NCI-H1694 (cell line): ENCODE measurements at regions not wholly inside any gene's neighbourhood (a gene's known extent, or its start where the extent isn't known, plus 50 kb on each side); places are given as distances from the start of the nearest gene placed in this dataset.
A peak's percentile ranks its signal among the peaks of the same experiment; 100 is the strongest.

ENCODE experiments used
- DNase-seq: peaks from one replicate; lab custom pipeline; 2025; lab: John Stamatoyannopoulos, UW

DNA sequence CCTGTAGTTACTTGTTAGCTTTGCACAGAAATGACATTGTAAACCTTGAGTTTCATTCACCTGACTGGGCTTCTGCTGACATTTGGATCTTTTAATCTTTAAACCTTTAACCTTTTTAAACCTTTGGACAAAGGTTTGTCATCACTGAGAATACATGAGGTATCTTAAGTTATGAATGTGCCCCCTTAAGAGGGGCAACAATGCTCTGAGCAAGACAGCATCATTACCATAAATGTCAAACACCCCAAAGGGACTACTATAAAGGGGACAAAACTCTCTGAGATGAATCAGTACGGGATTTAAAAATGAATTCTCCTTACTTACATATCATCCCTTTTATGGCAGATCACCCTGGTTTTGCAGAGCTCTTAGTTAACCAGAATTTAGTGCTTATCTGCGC is 203.3 kb downstream of the COG6 start:
- no peak for DNase-seq

DNA sequence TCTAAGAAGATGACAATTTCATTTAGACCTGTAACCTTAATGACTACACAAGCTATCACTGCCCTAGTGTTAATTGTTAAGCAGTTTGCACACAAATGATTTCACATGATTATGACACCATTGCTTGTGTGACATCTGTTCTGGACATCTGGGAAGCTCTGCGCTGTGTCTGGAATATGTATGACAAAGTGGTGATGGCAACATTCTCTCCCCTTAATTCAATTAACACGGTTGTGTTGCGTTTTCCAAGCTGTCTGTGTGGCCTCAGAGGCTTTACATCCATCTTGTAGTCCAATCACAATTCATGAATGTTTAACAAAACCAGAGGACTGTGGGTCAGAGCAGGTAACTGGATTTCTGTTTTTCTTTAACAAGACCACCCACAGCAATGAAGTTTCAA is 204.4 kb downstream of the COG6 start:
- peak; percentile 10 for DNase-seq

DNA sequence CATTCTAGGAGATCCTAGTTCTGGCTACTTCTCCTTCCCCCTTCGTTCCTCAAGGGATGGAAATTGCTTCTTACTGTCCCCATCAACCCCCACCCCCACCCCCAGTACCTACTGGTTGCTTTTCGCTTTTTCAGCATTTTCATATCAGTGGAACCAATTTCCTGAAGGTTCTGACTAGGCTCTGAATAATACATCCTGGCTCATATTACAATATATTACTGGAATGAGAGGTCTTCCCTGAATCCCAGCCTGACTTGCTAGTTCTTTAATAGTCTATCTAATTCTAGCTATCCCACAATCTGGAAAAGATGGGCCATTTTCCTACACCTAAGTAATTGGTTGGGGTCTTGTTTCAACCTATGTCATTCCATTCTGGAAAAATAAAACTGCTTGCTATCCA is 207.4 kb downstream of the COG6 start:
- no peak for DNase-seq

- DNase-seq: no peak
These were observed 208.8 kb downstream of the COG6 start for GRCh38 chr13:39864221-39864620.

DNA sequence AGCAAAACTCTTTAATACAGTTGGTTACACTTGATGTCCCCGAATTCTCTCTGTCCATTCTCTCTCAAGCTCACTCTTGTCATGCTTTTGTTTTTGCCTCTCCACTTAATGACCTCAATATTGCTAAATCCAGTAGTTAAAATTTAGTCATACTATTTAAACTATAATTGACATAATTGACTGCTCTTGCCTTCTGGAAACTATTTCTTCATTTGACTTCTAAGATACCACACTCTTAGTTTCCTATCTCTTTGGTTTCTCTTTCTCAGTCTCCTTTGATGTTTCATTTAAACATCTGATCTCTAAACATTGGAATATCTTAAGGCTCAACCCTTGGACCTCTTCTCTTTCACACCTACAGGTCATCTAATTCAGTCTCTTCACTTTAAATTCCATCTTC is 211.3 kb downstream of the COG6 start:
- no peak for DNase-seq

- DNase-seq: no peak
These were observed 212.3 kb downstream of the COG6 start for GRCh38 chr13:39867807-39868206.

DNA sequence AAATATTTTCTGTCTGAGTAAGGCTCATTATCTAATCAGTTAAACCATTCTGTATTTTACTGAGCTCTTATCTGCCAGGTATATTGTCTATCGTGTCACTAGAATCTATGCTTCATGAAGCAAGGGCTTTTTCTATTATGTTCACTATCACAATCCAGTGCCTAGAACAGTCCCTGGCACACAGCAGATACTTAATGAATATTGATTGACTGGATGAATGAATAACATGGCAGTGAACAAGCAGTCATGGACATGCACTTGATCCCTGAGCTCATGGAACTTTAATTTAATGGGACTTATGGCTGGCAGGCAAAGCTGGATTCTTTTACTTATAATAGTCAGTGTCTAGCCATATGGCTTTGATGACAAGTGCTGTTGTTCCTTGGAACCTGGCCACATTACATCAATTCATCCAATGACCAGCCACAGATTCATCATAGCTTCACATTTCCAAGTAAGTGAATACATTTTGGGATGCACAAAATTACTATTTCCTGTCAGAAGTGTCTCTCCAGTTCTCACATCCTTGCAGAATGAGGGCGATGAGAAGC is 214.8 kb downstream of the COG6 start:
- DNase-seq: peak; percentile 46

GRCh38 chr13:39874331-39875053 is 219.0 kb downstream of the COG6 start:
- DNase-seq: no peak

DNA sequence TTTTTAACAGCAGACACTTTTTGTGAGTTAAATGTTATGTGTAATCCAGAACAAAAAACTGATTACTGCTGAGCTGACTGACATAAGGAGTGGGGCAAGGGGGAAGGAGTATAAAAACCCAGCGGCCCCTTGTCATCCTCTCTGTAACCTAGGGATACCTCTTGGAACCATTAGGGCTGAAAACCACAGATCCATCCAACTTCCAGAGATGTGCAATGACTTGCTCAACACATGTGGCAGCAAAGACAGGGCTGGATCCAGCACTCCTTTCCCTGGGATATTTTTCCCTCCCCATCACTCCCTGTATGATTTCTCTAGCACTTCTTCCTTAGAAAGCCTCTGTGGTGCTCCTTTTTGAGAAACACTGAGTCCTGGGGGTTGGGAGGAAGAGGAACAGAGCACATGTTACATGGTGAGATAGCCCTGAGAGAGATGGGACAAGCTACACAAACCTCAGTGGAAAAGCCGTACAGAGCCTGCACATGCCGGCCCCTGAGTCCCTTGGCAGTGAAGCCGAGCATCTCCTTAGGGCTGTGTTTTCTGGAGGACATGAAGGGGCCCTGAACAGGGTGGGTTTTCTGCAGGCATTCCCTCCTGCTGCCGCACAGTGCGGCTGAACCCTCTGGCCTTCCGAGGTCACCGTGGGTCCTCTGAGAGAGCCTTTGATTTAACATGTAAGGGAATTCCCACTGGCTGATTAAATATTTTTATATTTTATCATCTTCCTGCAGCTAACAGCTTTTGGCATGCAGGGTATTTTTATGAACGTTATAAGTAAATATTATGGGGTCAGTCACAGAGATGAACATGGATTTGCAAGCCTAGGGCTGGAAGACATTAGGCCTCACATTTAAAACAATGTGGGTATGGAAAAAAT is 219.9 kb downstream of the COG6 start:
- no peak for DNase-seq

- DNase-seq: no peak
These were observed 220.8 kb downstream of the COG6 start for GRCh38 chr13:39876258-39876657.

DNA sequence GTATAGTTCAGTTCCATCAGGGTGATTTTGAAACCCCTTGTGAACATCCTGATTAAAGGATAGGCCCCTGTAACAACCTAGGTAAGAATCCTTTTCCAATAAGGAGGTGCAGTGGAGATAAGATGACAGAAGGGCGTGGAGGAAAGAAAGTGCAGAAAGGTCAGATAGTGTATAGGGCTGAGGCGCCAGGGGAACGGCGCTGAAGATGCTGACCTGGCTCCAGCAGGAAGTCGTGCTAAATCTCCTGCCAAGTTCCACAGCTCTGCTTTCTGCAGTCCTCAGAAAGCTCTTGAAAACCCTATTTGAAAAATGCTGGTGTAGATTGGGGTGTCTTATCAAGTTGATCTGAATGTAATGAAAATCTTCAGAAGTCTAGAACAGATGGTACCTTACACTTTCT is 221.7 kb downstream of the COG6 start:
- no peak for DNase-seq

DNA sequence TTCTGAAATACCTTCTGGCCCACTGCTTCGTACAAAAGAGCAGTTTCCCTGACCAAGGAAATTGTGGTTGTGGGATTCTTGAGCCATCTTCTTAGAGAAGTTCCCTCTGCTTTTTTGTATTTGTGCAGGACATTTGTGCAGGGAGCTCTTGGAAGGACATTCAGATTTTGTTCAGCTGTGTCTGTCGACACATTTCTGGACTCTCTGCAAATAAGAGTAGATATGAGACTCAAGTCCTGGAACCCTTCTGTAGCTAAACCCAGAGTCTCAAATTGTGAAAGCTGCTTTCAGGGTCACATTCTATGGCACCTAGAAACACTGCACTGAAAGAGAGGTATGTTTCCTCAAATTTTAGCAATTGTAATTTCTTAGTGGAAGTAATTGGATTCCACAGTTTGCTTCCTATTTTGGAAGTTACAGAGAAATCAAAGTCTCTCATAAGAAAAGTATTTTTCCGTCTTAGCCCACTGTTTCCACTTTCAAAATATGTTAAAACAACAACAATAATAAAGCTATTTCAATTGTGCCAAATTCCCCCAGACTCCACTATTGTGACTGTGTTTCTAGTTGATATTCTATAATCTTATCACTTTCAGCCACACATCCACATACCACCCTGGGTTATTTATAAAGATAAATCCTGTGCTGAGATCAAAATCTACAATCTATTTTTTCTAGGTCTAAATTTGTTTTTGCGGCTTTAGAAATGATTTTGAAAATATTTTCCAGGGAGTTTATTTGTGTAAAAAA is 224.0 kb downstream of the COG6 start:
- DNase-seq: no peak

DNA sequence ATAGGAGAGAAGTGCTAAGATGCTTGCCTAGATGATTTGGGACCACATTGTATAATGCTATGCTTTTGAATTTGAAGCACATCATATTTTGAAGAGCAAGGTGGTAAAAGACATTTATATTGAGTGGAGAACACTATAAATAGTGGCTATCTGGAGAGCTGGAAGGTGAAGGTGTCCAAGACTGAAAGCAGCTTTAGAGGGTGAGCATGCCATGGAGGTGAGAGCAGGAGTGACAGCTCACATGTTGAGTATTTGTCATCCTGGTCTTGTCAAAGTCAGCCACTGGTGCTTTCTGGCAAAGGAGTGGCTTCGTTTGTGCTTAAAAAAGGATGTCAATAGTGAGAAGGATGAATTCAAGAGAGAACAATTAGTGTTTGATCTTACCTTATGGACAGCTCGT is 225.9 kb downstream of the COG6 start:
- DNase-seq: no peak

GRCh38 chr13:39881887-39882286 is 226.4 kb downstream of the COG6 start:
- DNase-seq: no peak

DNA sequence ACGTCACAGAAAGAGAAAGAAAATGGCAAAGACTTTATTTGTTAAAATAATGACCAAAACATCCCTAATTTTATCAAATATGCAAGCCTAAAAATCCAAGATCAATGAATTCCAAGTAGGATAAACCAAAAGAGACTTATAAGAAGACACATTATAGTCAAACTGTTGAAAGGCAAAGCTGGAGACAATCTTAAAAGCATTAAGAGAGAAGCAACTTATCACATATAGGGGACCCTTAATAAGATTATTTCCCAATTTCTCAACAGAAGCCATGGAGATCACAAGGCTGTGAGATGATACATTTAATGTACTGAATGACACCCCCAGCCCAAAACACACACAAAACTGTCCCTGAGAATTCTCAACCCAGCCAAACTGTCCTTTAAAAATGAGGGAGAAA is 228.7 kb downstream of the COG6 start:
- DNase-seq: no peak

- no peak for DNase-seq
These were observed 230.9 kb downstream of the COG6 start for GRCh38 chr13:39886336-39886735.

GRCh38 chr13:39887387-39887786 is 231.9 kb downstream of the COG6 start:
- DNase-seq: no peak

DNA sequence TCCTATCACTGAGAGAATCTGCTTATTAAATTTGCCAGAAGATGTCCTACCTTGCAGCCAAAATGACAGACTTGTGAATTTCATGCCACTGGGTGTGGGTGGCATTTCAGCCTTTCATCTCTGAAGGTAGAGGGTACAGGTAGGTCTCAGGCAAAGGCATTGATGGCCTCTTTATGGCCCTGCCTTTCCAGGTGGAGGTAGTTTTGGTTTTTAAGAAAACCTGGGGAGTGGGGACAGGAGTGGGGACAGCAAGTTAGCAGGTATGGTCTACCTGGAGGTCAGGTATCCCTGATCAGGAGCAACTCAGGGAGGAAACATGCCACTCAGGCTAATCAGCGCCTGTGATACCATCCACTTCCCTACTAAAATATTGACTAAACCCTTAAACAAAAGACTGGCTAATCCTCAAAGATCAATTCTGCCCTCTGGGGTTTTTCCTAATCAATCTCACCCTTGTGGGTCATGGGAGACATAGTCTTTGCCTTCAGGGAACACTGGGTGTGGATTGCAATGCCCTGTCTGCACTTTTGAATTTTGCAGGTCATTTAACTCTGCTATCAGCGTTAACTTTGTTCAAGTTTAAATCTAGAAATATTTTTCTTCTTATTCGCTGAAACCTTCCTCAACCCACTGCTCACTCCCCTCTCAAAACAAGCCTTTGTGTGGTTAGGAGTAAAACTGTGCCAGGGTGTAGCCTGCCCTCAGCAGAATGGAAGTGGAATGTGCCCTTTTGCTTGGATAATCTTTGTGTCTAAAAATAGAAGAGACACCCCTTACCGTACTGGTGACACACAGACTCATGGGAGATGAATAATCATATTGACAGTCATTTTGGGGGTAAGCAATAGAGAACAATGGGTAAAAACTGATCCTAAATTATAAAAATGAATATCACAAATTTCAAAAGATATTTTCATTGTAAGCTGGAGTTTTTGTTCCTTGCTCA is 233.7 kb downstream of the COG6 start:
- DNase-seq: no peak

DNA sequence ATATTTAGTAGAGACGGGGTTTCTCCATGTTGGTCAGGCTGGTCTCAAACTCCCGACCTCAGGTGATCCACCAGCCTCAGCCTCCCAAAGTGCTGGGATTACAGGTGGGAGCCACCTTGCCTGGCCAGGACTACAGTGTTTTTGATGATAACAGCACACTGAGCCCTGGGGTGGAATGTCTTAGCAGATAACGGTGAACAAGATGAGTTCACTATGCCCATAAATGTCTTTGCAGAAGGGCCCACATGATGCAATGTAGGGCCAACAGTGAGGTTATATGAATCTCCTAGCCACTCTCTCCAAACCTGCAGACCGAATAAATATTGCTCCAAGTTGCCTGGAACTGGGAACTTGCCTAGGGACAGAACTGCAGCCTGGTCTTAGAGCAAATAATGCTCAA is 235.1 kb downstream of the COG6 start:
- DNase-seq: no peak

GRCh38 chr13:39892721-39893685 is 237.5 kb downstream of the COG6 start:
- no peak for DNase-seq
